ENCODE measurements at regions not wholly inside any gene's neighbourhood (a gene's known extent, or its start where the extent isn't known, plus 50 kb on each side); places are given as distances from the start of the nearest gene placed in this dataset.

DNA sequence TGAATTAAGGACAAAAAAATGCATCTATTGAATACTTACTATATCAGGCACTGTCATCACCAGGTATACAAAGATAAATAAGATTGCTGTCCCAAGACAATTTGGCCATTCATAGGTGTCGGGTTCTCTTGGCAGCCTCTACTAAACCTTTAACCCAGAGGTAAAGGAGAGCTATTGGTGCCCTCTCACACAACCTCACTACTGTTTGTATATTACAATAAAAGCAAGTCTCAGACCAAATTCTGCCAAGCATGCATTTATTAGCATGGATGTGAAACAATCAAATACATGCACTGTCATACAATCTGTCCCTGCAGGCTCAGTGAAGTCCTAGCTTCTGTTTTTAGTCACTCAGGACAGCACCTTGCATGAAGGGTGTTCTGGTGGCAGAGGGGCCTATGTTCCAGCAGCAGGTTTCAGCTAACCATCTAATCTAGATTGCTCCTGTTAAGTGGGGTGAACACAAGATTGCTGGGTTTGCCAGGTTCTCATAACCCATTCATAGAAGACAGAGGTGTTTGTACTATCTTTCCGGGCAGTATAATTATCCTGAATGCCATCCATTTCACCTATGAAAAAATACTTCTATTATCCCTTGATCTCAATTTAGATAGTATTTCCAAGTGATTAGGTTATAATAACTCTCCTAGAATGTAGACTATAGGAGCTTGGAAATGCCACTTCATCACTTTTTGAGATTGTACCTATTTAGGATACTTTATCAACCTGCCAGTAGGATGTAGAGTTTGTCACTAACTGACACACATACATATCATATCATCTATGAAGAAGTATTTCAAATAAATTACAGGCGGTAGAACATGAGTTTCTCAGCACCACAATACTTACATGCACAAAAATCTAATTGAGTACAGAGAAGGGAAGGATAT, 254.0 kb upstream of the KRR1 start:
- no peak overlapping the region for H3K27ac ChIP-seq
- Mint-ChIP-seq H3K27ac (no peak overlapping the region), H3K4me1 (peaks cover 33% of the 10 kb centered on the region)

DNA sequence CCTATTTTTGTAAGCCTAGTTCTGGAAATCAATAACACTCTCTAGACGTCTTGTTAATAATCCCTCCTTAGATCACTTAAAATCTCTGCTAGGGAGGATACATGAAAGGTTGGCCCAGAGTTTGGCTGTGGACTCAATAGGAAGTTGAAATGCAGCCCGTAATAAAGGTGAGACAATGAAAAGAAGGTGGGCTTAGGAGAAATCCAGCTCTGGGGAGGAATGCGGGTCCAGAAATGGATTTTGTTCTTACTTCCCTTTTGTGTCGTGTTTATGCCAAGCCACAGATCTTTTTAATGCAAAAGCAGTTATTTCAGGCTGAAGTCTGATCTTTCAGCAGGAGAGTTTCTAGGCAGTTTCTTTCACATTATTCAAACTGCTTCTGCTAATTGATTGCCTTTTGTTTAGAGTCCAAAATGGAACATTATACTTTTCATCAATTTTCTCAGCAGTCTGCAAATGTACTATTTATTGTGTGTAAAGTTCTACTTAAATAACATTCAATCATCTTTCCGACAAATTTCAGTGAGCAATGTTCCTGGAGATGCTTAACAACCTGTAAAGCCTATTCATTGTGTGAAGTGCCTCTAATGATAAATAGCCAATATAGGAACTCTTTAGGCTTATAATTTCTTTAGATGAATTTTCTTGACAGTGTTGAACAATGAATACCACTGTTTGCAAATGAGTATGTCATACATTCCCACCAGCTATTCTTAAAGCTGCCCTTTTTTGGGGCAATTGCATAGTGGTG, 252.9 kb upstream of the KRR1 start:
- H3K9me3 ChIP-seq (ENCODE audit: low read depth) = no peaks in the 10 kb centered on the region
- no peaks in the 10 kb centered on the region for H3K27me3 Mint-ChIP-seq (ENCODE audit: insufficient read depth, low read depth)
- H3K9me3 Mint-ChIP-seq = no peaks in the 10 kb centered on the region
- no peaks in the 10 kb centered on the region for H3K36me3 Mint-ChIP-seq
- H3F3A ChIP-seq (ENCODE audit: low read depth) = no peaks in the 10 kb centered on the region
- H4K20me1 ChIP-seq (ENCODE audit: low read depth) = no peaks in the 10 kb centered on the region
- peaks cover 11% of the 10 kb centered on the region for H3K4me1 ChIP-seq
- no peak overlapping the region for H3K4me2 ChIP-seq
- TF ChIP-seq EZH2phosphoT487 (IDR thresholded peaks at IDR 0.05) = no peak
- TF ChIP-seq, protein P1, sequence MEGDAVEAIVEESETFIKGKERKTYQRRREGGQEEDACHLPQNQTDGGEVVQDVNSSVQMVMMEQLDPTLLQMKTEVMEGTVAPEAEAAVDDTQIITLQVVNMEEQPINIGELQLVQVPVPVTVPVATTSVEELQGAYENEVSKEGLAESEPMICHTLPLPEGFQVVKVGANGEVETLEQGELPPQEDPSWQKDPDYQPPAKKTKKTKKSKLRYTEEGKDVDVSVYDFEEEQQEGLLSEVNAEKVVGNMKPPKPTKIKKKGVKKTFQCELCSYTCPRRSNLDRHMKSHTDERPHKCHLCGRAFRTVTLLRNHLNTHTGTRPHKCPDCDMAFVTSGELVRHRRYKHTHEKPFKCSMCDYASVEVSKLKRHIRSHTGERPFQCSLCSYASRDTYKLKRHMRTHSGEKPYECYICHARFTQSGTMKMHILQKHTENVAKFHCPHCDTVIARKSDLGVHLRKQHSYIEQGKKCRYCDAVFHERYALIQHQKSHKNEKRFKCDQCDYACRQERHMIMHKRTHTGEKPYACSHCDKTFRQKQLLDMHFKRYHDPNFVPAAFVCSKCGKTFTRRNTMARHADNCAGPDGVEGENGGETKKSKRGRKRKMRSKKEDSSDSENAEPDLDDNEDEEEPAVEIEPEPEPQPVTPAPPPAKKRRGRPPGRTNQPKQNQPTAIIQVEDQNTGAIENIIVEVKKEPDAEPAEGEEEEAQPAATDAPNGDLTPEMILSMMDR (IDR thresholded peaks at IDR 0.05) = no peak
- TF ChIP-seq EZH2 (IDR thresholded peaks at IDR 0.05) = no peak
- H3K27me3 ChIP-seq = no peaks in the 10 kb centered on the region
- no peak overlapping the region for H3K27ac ChIP-seq
- H3K36me3 ChIP-seq = no peaks in the 10 kb centered on the region
- H3K79me2 ChIP-seq (ENCODE audit: low read depth) = no peaks in the 10 kb centered on the region
- no peak overlapping the region for H2AFZ ChIP-seq (replicated peaks)
- H3K27ac Mint-ChIP-seq = no peak overlapping the region
- H3K9ac ChIP-seq = no peak overlapping the region
- no peak overlapping the region for H3K4me3 Mint-ChIP-seq
- H3K4me3 ChIP-seq = no peak overlapping the region
- H3K4me1 Mint-ChIP-seq = peaks cover 33% of the 10 kb centered on the region
- DNase-seq (ENCODE audit: low spot score) = no peak

More for the DNA sequence above, 254.0 kb upstream of the KRR1 start:
- peaks cover 11% of the 10 kb centered on the region for H3K4me1 ChIP-seq
- Mint-ChIP-seq H3K9me3 (no peaks in the 10 kb centered on the region), H3K36me3 (no peaks in the 10 kb centered on the region), H3K27me3 (ENCODE audit: insufficient read depth, low read depth) (no peaks in the 10 kb centered on the region), H3K4me3 (no peak overlapping the region)
- no peaks in the 10 kb centered on the region for H4K20me1 ChIP-seq (ENCODE audit: low read depth)
- H3F3A ChIP-seq (ENCODE audit: low read depth) = no peaks in the 10 kb centered on the region
- H3K9ac ChIP-seq = no peak overlapping the region
- no peaks in the 10 kb centered on the region for H3K36me3 ChIP-seq
- no peaks in the 10 kb centered on the region for H3K79me2 ChIP-seq (ENCODE audit: low read depth)
- TF ChIP-seq EZH2phosphoT487 (IDR thresholded peaks at IDR 0.05) (no peak), EZH2 (IDR thresholded peaks at IDR 0.05) (no peak)
- TF ChIP-seq, protein P1 (IDR thresholded peaks at IDR 0.05) = no peak
- no peaks in the 10 kb centered on the region for H3K9me3 ChIP-seq (ENCODE audit: low read depth)
- no peaks in the 10 kb centered on the region for H3K27me3 ChIP-seq
- H2AFZ ChIP-seq (replicated peaks) = no peak overlapping the region
- H3K4me3 ChIP-seq = no peak overlapping the region
- H3K4me2 ChIP-seq = no peak overlapping the region
- DNase-seq (ENCODE audit: low spot score) = no peak

DNA sequence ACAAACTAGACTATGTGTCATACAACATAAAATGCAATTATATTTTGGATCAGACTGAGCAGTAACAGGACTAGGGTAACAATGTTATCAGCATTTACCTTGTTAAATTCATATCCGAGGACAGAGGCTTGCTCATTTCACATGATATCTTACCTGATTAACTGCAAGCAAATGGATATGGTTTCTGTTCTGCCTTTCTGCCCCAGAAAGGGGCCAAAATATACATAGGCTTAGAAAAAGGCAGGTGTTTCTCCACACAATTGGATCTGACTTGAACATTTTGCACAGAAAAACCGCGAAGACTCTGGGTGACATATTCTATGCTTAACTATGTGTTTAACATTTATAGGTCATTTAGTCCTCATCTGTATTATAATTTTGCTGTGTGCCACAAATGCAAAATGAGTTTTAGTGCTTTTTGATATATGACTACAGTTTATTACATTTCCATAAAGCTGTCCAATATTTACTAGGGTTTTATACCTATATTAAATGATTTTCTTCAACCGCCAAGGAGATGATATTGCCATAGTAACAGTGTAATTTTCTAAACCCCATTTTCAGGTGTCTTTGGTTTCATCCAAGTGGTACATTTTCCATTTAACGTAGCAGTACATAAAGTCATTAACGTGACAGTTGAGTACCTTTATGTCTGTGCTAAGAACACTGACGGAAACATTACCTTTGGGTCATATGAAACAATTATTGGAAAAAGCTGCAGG, 249.3 kb upstream of the KRR1 start:
- H3K4me3 ChIP-seq = no peak overlapping the region
- no peak for DNase-seq (ENCODE audit: low spot score)
- no peak overlapping the region for H3K4me2 ChIP-seq
- TF ChIP-seq EZH2phosphoT487 (IDR thresholded peaks at IDR 0.05) = no peak
- TF ChIP-seq, protein P1 (IDR thresholded peaks at IDR 0.05) = no peak
- TF ChIP-seq EZH2 (IDR thresholded peaks at IDR 0.05) = no peak
- no peaks in the 10 kb centered on the region for H3K79me2 ChIP-seq (ENCODE audit: low read depth)
- Mint-ChIP-seq H3K27me3 (ENCODE audit: insufficient read depth, low read depth) (peaks cover 2% of the 10 kb centered on the region), H3K4me1 (peaks cover 11% of the 10 kb centered on the region), H3K4me3 (no peak overlapping the region), H3K9me3 (no peaks in the 10 kb centered on the region), H3K36me3 (no peaks in the 10 kb centered on the region), H3K27ac (no peak overlapping the region)
- no peaks in the 10 kb centered on the region for H3K27me3 ChIP-seq
- H4K20me1 ChIP-seq (ENCODE audit: low read depth) = no peaks in the 10 kb centered on the region
- H3F3A ChIP-seq (ENCODE audit: low read depth) = no peaks in the 10 kb centered on the region
- H3K4me1 ChIP-seq = no peaks in the 10 kb centered on the region
- H3K9me3 ChIP-seq (ENCODE audit: low read depth) = no peaks in the 10 kb centered on the region
- no peak overlapping the region for H3K9ac ChIP-seq
- no peak overlapping the region for H3K27ac ChIP-seq
- H2AFZ ChIP-seq (replicated peaks) = no peak overlapping the region
- no peaks in the 10 kb centered on the region for H3K36me3 ChIP-seq
